Fibroblast of peridontal ligament (primary cell): ENCODE measurements at regions not wholly inside any gene's neighbourhood (a gene's known extent, or its start where the extent isn't known, plus 50 kb on each side); places are given as distances from the start of the nearest gene placed in this dataset.
A peak's percentile ranks its signal among the peaks of the same experiment; 100 is the strongest.
"Not testable (repeated sequence)": the region's sequence is repeated elsewhere in the genome, so short reads cannot be mapped to it uniquely, and the experiment has no call there.

Experiments
- DNase-seq: peaks from one replicate; pipeline ENCODE4 v3.0.0-alpha.2; 2010; ENCODE audit errors: extremely low read depth

- no peak for DNase-seq
Measured at GRCh38 chr19:5290336-5291262, 50.0 kb downstream of the PTPRS start.

- no peak for DNase-seq
Measured at GRCh38 chr19:5289060-5289990, 51.3 kb downstream of the PTPRS start.

GRCh38 chr19:5288347-5288739 is 52.3 kb downstream of the PTPRS start:
- DNase-seq: peak; percentile 37

GRCh38 chr19:5287066-5287465 is 53.5 kb downstream of the PTPRS start:
- no peak for DNase-seq

- no peak for DNase-seq
Measured at GRCh38 chr19:5286465-5287029, 54.1 kb downstream of the PTPRS start.

- DNase-seq: no peak
Measured at GRCh38 chr19:5285955-5286354, 54.7 kb downstream of the PTPRS start.

- no peak for DNase-seq
Measured at GRCh38 chr19:5285311-5285710, 55.3 kb downstream of the PTPRS start.

- DNase-seq: no peak
Measured at GRCh38 chr19:5282901-5283300, 57.7 kb downstream of the PTPRS start.

- no peak for DNase-seq
Measured at GRCh38 chr19:5281588-5281987, 59.0 kb downstream of the PTPRS start.

- not testable (repeated sequence) for DNase-seq
Measured at GRCh38 chr19:5275668-5276067, 64.9 kb downstream of the PTPRS start.

- DNase-seq: no peak
Measured at GRCh38 chr19:5273782-5274181, 66.8 kb downstream of the PTPRS start.

- no peak for DNase-seq
Measured at GRCh38 chr19:5271145-5271544, 69.5 kb downstream of the PTPRS start.

GRCh38 chr19:5269926-5270325 is 70.7 kb downstream of the PTPRS start:
- DNase-seq: no peak

GRCh38 chr19:5269279-5269678 is 71.3 kb downstream of the PTPRS start:
- DNase-seq: no peak

GRCh38 chr19:5268801-5269200 is 71.8 kb downstream of the PTPRS start:
- no peak for DNase-seq

- no peak for DNase-seq
Measured at GRCh38 chr19:5265260-5265659, 75.4 kb downstream of the PTPRS start.

- DNase-seq: no peak
Measured at GRCh38 chr19:5264453-5264852, 76.2 kb downstream of the PTPRS start.

GRCh38 chr19:5263615-5264014 is 77.0 kb downstream of the PTPRS start:
- no peak for DNase-seq

GRCh38 chr19:5262721-5263120 is 77.9 kb downstream of the PTPRS start:
- DNase-seq: no peak

- DNase-seq: no peak
Measured at GRCh38 chr19:5261156-5261890, 79.3 kb downstream of the PTPRS start.

GRCh38 chr19:5260381-5260967 is 80.1 kb downstream of the PTPRS start:
- no peak for DNase-seq
